Immature natural killer cell (primary cell): ENCODE measurements at regions not wholly inside any gene's neighbourhood (a gene's known extent, or its start where the extent isn't known, plus 50 kb on each side); places are given as distances from the start of the nearest gene placed in this dataset.

ENCODE experiments used
- DNase-seq, 3 donors: peaks; one replicate each; pipeline ENCODE4 v3.0.0; 2022; ENCODE audit warnings: mixed read lengths in 1 of 3
- H3K27ac Mint-ChIP-seq, 6 donors: one replicate each; pipeline ENCODE4 v1.8.0; 2020; ENCODE audit warnings: mixed read lengths in 6 of 6, mild to moderate bottlenecking in 5 of 6, inconsistent platforms in 4 of 6, moderate library complexity in 3 of 6
- H3K27me3 Mint-ChIP-seq, 3 donors: one replicate each; pipeline ENCODE4 v1.8.0; 2020 to 2021; ENCODE audit warnings: low read depth in 3 of 3, mild to moderate bottlenecking in 3 of 3, mixed read lengths in 3 of 3, moderate library complexity in 3 of 3, inconsistent platforms in 1 of 3
- H3K36me3 Mint-ChIP-seq, 3 donors: one replicate each; pipeline ENCODE4 v1.8.0; 2020; ENCODE audit warnings: mixed read lengths in 3 of 3, inconsistent platforms in 2 of 3, mild to moderate bottlenecking in 2 of 3
- H3K4me1 Mint-ChIP-seq, 2 donors: one replicate each; pipeline ENCODE4 v1.8.0; 2020; ENCODE audit warnings: inconsistent platforms in 2 of 2, mild to moderate bottlenecking in 2 of 2, mixed read lengths in 2 of 2, moderate library complexity in 1 of 2
- H3K4me3 Mint-ChIP-seq, 5 donors: one replicate each; pipeline ENCODE4 v1.8.0; 2020; ENCODE audit warnings: mild to moderate bottlenecking in 5 of 5, mixed read lengths in 5 of 5, inconsistent platforms in 3 of 5, moderate library complexity in 3 of 5
- H3K9me3 Mint-ChIP-seq, 6 donors: one replicate each; pipeline ENCODE4 v1.8.0; 2020; ENCODE audit warnings: mild to moderate bottlenecking in 6 of 6, mixed read lengths in 6 of 6, inconsistent platforms in 4 of 6, moderate library complexity in 3 of 6

GRCh38 chr3:8445861-8446260 is 55.8 kb upstream of the LMCD1 start:
- no peak for DNase-seq
- H3K4me1 Mint-ChIP-seq = no peaks in the 10 kb centered on the region
- H3K27me3 Mint-ChIP-seq = peaks cover 0 to 2% (median 0%) of the 10 kb centered on the region in 3 donors
- no peaks in the 10 kb centered on the region for H3K36me3 Mint-ChIP-seq
- H3K4me3 Mint-ChIP-seq = no peak overlapping the region
- H3K9me3 Mint-ChIP-seq = no peaks in the 10 kb centered on the region
- H3K27ac Mint-ChIP-seq = no peak overlapping the region

GRCh38 chr3:8446845-8447244 is 54.8 kb upstream of the LMCD1 start:
- no peak for DNase-seq
- Mint-ChIP-seq H3K9me3 (no peaks in the 10 kb centered on the region), H3K4me1 (no peaks in the 10 kb centered on the region), H3K36me3 (no peaks in the 10 kb centered on the region), H3K4me3 (no peak overlapping the region), H3K27ac (no peak overlapping the region), H3K27me3 (peaks cover 0 to 2% (median 0%) of the 10 kb centered on the region in 3 donors)

- no peak overlapping the region for H3K27ac Mint-ChIP-seq
Measured at GRCh38 chr3:8450618-8451017, 51.0 kb upstream of the LMCD1 start.

GRCh38 chr3:8451696-8452095 is 49.9 kb upstream of the LMCD1 start:
- Mint-ChIP-seq H3K36me3 (no peaks in the 10 kb centered on the region), H3K27me3 (peaks cover 0 to 3% (median under 1%) of the 10 kb centered on the region in 3 donors), H3K4me3 (no peak overlapping the region), H3K27ac (no peak overlapping the region), H3K4me1 (no peaks in the 10 kb centered on the region), H3K9me3 (no peaks in the 10 kb centered on the region)
- DNase-seq = no peak

More at GRCh38 chr3:8450618-8451017, 51.0 kb upstream of the LMCD1 start:
- H3K27me3 Mint-ChIP-seq = peaks cover 0 to 3% (median 2%) of the 10 kb centered on the region in 3 donors
- no peaks in the 10 kb centered on the region for H3K4me1 Mint-ChIP-seq
- no peaks in the 10 kb centered on the region for H3K9me3 Mint-ChIP-seq
- no peaks in the 10 kb centered on the region for H3K36me3 Mint-ChIP-seq
- H3K4me3 Mint-ChIP-seq = no peak overlapping the region
- no peak for DNase-seq
